Gastrocnemius medialis (tissue), 4 donors: ENCODE measurements at regions not wholly inside any gene's neighbourhood (a gene's known extent, or its start where the extent isn't known, plus 50 kb on each side); places are given as distances from the start of the nearest gene placed in this dataset.
"Not testable (repeated sequence)": the region's sequence is repeated elsewhere in the genome, so short reads cannot be mapped to it uniquely, and the experiment has no call there.

Source experiments
- ATAC-seq, 2 donors: fragments of 150-250 bp; one replicate each; pipeline ENCODE4 v1.9.1; 2016
- DNase-seq, 2 donors: peaks; one replicate each; pipeline ENCODE4 v3.0.0-alpha.2; 2019
- H3K27ac ChIP-seq, 4 donors: fragments of 200-600 bp; sonication (generic); 1 replicate in 1 of 4; 2 replicates in 3 of 4; pipeline ENCODE4 v1.5.1; 2016 to 2018; ENCODE audit warnings: mild to moderate bottlenecking in 2 of 4, moderate library complexity in 1 of 4
- H3K27me3 ChIP-seq, 3 donors: fragments of 200-600 bp; sonication (generic) in 2 of 3; 1 replicate in 1 of 3; 2 replicates in 2 of 3; pipeline versions ENCODE4 v1.5.1 to v1.6.0; 2016 to 2019; ENCODE audit warnings: mild to moderate bottlenecking in 1 of 3, moderate library complexity in 1 of 3
- H3K36me3 ChIP-seq, 2 donors: fragments of 200-600 bp; sonication (generic) in 1 of 2; one replicate each; pipeline ENCODE4 v1.5.1; 2017 to 2018
- H3K4me1 ChIP-seq, 2 donors: fragments of 200-600 bp; sonication (generic) in 1 of 2; one replicate each; pipeline ENCODE4 v1.5.1; 2016 to 2017; ENCODE audit warnings: mild to moderate bottlenecking in 2 of 2
- H3K4me3 ChIP-seq, 4 donors: fragments of 200-600 bp; sonication (generic) in 3 of 4; 1 replicate in 1 of 4; 2 replicates in 3 of 4; pipeline ENCODE4 v1.5.1; 2016 to 2019; ENCODE audit warnings: mild to moderate bottlenecking in 2 of 4
- H3K9me3 ChIP-seq, 3 donors: fragments of 200-600 bp; sonication (generic) in 2 of 3; 1 replicate in 1 of 3; 2 replicates in 2 of 3; pipeline ENCODE4 v1.5.1; 2016 to 2019
- POLR2A ChIP-seq, 2 donors: fragments of 450-650 bp; IDR thresholded peaks; one replicate each; pipeline ENCODE4 v1.6.1; 2017; ENCODE audit warnings: antibody characterized with exemption in 2 of 2, mild to moderate bottlenecking in 2 of 2, moderate library complexity in 2 of 2
- in situ Hi-C, 4 donors: fragments of 200-750 bp; cut with MboI; loops; one replicate each; pipeline versions ENCODE4 v1.15.0 to v1.8.0; 2017; ENCODE audit warnings: low sequenced_read_pairs in 4 of 4
- intact Hi-C: fragments of 100-400 bp; cut with DNase I; formaldehyde crosslinking; loops from one replicate; pipeline ENCODE4 v1.15.1; 2023; ENCODE audit warnings: low total_unique reads
- TF ChIP-seq, protein P1 (sequence below), 5 experiments: fragments of 450-650 bp in 3 of 5; fragments of 200-600 bp in 2 of 5; sonication (generic) in 2 of 5; IDR thresholded peaks in 4 of 5; conservative IDR thresholded peaks in 1 of 5; 1 replicate in 4 of 5; 2 replicates in 1 of 5; pipeline ENCODE4 v1.5.1; 2016 to 2019; ENCODE audit warnings: antibody characterized with exemption in 5 of 5, mild to moderate bottlenecking in 3 of 5, moderate library complexity in 3 of 5

DNA sequence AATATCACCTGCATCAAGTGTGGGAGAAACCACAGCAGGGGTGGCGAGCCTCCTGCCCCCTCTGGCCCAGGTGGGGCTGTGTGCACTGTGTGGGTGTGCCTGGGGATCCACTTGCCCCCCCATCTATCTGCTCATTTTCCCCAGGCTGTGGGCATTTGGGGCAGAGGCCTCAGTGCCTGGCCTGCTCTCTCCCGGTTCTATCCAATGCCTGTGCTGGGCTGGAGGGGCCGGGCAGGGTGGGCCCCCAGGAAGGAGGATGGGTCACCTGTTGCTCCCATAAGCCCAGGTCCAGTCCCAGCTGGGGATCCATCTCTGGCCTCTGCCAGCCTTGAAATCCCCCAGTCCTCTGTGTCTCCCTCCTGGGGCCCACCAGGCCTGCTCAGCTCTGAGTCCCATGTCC lies 105.6 kb downstream of the TMEM121 start:
- TF ChIP-seq, protein P1, sequence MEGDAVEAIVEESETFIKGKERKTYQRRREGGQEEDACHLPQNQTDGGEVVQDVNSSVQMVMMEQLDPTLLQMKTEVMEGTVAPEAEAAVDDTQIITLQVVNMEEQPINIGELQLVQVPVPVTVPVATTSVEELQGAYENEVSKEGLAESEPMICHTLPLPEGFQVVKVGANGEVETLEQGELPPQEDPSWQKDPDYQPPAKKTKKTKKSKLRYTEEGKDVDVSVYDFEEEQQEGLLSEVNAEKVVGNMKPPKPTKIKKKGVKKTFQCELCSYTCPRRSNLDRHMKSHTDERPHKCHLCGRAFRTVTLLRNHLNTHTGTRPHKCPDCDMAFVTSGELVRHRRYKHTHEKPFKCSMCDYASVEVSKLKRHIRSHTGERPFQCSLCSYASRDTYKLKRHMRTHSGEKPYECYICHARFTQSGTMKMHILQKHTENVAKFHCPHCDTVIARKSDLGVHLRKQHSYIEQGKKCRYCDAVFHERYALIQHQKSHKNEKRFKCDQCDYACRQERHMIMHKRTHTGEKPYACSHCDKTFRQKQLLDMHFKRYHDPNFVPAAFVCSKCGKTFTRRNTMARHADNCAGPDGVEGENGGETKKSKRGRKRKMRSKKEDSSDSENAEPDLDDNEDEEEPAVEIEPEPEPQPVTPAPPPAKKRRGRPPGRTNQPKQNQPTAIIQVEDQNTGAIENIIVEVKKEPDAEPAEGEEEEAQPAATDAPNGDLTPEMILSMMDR (IDR thresholded peaks at IDR 0.05 in 4 of 5, conservative IDR thresholded peaks at IDR 0.05 in 1 of 5) = no peak
- TF ChIP-seq POLR2A (IDR thresholded peaks at IDR 0.05) = no peak
- intact Hi-C loops = no loop called here

DNA sequence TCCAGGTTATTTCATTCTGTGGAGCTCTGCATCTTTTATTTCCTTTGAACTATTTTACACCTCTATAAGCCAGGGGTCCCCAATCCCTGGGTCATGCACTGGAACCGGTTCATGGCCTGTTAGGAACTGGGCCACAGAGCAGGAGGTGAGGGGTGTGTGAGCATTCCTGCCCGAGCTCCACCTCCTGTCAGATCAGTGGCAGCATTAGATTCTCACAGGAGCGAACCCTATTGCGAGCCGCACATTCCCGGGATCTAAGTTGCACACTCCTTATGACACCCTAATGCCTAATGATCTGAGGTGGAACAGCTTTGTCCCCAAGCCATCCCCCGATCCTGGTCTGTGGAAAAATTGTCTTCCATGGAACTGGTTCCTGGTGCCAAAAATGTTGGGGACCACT lies 107.2 kb downstream of the TMEM121 start:
- intact Hi-C loops, in situ Hi-C loops: not testable (repeated sequence)

More for the DNA sequence above, 105.6 kb downstream of the TMEM121 start:
- Histone ChIP-seq H3K4me1 (no peaks in the 10 kb centered on the region), H3K27ac (no peak overlapping the region), H3K9me3 (peaks cover 0 to 4% (median 0%) of the 10 kb centered on the region in 3 donors), H3K4me3 (no peak overlapping the region), H3K36me3 (no peaks in the 10 kb centered on the region), H3K27me3 (peaks cover 0 to 5% (median 0%) of the 10 kb centered on the region in 3 donors)
- in situ Hi-C loops = no loop called here
- DNase-seq (no peak), ATAC-seq (no peak)

DNA sequence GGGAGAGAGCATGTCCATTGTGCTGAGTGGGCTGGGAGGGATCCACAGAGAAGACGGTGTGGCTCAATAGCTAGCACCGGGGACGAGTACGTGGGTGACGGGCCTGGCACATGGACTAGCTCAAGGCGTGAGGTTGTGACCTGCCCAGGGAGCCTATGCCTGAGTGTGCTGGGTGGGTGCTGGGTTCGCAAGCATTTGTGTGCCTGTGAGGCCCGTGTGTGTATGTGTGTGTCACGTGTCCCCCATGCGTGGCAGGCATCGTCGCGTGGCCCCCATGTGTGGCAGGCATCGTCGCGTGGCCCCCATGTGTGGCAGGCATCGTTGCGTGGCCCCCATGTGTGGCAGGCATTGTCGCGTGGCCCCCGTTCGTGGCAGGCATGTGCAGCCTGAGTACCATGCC lies 109.2 kb downstream of the TMEM121 start:
- in situ Hi-C loops = no loop called here

More for the DNA sequence above, 107.2 kb downstream of the TMEM121 start:
- not testable (repeated sequence) for ATAC-seq, DNase-seq, H3K4me1 ChIP-seq, H3K27ac ChIP-seq, H3K9me3 ChIP-seq, H3K36me3 ChIP-seq, H3K4me3 ChIP-seq, H3K27me3 ChIP-seq

DNA sequence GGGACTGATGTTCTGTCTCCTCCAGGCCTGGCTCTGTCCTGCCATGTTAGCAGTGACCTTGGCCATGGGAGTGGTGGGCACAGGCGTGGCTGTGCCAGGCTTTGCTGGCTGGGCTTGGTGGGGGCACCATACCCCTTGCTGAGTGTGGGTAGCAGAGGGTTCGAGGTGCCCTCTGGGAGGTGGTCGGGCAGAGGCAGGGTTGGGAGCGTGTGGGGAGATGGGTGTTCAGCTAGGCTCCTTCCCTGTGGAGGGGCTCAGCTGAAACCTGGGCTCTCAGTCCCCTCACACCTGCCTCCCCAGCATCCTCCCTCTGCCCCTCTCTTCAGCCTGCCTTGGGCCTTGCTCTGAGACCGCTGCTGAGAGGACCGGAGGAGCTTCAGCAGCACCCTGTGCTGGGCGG lies 109.6 kb downstream of the TMEM121 start:
- H3K27me3 ChIP-seq, H3K4me3 ChIP-seq, H3K4me1 ChIP-seq, H3K9me3 ChIP-seq, DNase-seq, H3K36me3 ChIP-seq, H3K27ac ChIP-seq, in situ Hi-C loops, intact Hi-C loops, ATAC-seq: not testable (repeated sequence)

More for the DNA sequence above, 109.2 kb downstream of the TMEM121 start:
- DNase-seq (no peak), ATAC-seq (no peak)
- Histone ChIP-seq H3K4me1 (no peaks in the 10 kb centered on the region), H3K4me3 (no peak overlapping the region), H3K27me3 (peaks cover 0 to 3% (median 0%) of the 10 kb centered on the region in 3 donors), H3K27ac (no peak overlapping the region), H3K36me3 (no peaks in the 10 kb centered on the region), H3K9me3 (peaks cover 0 to 4% (median 0%) of the 10 kb centered on the region in 3 donors)
- TF ChIP-seq, protein P1 (IDR thresholded peaks at IDR 0.05 in 4 of 5, conservative IDR thresholded peaks at IDR 0.05 in 1 of 5) = no peak
- no peak for TF ChIP-seq POLR2A (IDR thresholded peaks at IDR 0.05)
- intact Hi-C loops = no loop called here

DNA sequence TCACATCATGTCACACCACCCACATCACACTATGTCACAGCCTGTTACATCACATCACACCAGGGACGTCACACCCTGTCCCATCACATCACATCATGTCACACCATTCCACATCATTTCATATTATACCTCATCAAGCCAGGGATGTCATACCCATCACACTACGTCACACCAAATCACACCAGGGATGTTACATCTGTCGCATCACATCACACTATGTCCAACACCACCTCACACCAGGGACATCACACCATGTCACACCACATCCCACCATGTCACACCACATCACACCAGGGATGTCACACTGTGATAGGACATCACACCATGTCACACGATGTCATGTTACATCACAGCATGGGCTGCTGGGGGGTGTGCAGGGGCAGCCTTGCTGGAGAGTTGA lies 110.6 kb downstream of the TMEM121 start:
- Histone ChIP-seq H3K9me3 (peaks cover 0 to 4% (median 0%) of the 10 kb centered on the region in 3 donors), H3K27ac (no peak overlapping the region), H3K36me3 (no peaks in the 10 kb centered on the region), H3K4me1 (no peaks in the 10 kb centered on the region), H3K27me3 (peaks cover 0 to 3% (median 0%) of the 10 kb centered on the region in 3 donors), H3K4me3 (no peak overlapping the region)
- intact Hi-C loops (no loop called here), in situ Hi-C loops (no loop called here)
- TF ChIP-seq, protein P1 (IDR thresholded peaks at IDR 0.05 in 4 of 5, conservative IDR thresholded peaks at IDR 0.05 in 1 of 5) = no peak
- no peak for TF ChIP-seq POLR2A (IDR thresholded peaks at IDR 0.05)
- ATAC-seq (no peak), DNase-seq (no peak)

DNA sequence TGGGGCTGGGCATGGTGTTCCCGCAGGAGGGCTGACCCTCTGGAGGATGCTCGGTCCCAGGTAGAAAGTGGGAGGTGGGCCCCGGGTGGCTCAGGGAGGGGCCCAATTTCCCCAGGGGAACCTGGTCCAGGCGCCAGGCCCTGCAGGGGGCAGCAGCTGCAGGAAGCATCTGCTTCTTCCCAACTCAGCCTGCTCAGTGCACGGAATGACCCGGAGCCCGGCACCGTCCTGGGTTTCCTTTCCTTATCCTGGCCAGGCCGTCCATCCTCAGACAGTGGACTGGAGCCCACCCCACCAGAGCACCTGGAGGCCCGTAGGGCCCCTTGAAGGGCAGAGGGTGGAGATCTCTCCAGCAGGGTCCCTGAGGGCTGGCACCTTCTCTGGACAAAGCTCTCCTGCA lies 111.0 kb downstream of the TMEM121 start:
- H3K4me3 ChIP-seq, H3K9me3 ChIP-seq, H3K4me1 ChIP-seq, intact Hi-C loops, in situ Hi-C loops, ATAC-seq, DNase-seq, H3K36me3 ChIP-seq, H3K27ac ChIP-seq, H3K27me3 ChIP-seq: not testable (repeated sequence)

DNA sequence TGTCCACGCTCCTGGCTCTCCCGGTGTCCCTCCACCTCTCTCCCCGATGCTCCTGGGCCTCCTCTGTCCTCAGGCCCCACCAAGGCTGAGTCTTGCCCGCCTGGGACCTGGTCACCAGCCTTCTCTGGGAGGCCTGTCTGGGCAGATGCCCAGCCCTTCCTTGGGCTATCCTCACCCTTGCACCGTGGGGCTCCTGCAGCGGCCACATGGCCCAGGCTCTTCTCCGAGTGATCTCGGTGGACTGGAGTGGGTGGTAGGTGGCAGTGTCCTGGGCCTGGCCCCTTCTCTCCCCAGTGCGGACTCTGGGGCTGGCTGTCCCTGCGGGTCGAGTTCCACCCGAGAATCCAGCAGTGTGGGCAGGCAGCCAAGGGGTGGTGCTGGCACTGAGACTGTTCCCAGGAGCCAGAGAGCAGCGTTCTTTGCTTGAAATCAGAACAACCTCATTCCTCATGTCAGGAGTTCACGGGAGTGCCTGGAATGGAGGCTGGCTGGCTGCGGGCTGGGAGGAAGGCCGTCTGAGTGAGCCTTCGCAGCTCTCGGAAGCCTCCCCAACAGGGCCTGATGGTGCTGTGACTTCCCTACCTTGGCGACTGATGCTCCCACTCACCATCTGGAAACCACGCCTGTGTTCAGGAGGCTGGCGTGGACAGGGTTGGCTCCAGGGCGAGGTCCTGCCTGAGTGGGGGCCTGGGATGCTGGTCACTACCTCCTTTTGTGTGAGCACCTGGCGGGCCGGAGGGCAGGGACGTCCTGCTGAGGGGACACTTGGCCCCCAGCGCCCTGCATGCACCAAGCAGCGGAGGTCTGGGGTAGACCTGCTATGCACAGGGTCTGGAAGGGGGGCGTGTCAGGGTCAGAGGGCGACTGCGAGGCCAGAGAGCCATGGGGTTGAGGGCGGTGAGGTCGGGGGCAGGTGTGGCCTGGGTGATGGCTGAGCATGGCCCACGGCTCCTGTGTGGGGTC lies 113.9 kb downstream of the TMEM121 start:
- H3K9me3 ChIP-seq, H3K27me3 ChIP-seq, intact Hi-C loops, ATAC-seq, H3K27ac ChIP-seq, H3K4me3 ChIP-seq, H3K36me3 ChIP-seq, DNase-seq, H3K4me1 ChIP-seq, in situ Hi-C loops: not testable (repeated sequence)
